ENCODE measurements at regions not wholly inside any gene's neighbourhood (a gene's known extent, or its start where the extent isn't known, plus 50 kb on each side); places are given as distances from the start of the nearest gene placed in this dataset.

DNA sequence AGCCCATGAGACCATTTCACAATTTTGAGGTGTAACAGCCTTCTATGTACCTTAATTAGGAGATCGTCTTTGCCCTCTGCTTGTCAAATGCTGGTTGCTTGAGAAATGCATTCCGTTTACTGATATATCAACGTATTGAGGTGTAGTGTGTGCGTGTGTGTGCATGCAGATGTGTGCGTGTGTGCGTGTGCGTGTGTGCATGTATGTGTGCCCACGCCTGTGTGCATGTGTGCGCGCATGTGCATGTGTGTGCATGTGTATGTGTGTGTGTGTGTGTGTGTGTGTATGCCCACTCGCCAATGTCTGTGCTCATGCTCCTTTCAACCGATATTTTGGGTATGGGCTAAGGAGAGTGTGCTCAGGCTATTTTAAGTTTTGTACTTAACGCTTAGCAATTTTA, 81.5 kb upstream of the ZFHX3 start:
- TF ChIP-seq, protein P1, sequence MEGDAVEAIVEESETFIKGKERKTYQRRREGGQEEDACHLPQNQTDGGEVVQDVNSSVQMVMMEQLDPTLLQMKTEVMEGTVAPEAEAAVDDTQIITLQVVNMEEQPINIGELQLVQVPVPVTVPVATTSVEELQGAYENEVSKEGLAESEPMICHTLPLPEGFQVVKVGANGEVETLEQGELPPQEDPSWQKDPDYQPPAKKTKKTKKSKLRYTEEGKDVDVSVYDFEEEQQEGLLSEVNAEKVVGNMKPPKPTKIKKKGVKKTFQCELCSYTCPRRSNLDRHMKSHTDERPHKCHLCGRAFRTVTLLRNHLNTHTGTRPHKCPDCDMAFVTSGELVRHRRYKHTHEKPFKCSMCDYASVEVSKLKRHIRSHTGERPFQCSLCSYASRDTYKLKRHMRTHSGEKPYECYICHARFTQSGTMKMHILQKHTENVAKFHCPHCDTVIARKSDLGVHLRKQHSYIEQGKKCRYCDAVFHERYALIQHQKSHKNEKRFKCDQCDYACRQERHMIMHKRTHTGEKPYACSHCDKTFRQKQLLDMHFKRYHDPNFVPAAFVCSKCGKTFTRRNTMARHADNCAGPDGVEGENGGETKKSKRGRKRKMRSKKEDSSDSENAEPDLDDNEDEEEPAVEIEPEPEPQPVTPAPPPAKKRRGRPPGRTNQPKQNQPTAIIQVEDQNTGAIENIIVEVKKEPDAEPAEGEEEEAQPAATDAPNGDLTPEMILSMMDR (IDR thresholded peaks at IDR 0.05): no peak
- no peak for TF ChIP-seq POLR2A (IDR thresholded peaks at IDR 0.05)

All from right lobe of liver (tissue), 4 donors.